ENCODE measurements at regions not wholly inside any gene's neighbourhood (a gene's known extent, or its start where the extent isn't known, plus 50 kb on each side); places are given as distances from the start of the nearest gene placed in this dataset.

DNA sequence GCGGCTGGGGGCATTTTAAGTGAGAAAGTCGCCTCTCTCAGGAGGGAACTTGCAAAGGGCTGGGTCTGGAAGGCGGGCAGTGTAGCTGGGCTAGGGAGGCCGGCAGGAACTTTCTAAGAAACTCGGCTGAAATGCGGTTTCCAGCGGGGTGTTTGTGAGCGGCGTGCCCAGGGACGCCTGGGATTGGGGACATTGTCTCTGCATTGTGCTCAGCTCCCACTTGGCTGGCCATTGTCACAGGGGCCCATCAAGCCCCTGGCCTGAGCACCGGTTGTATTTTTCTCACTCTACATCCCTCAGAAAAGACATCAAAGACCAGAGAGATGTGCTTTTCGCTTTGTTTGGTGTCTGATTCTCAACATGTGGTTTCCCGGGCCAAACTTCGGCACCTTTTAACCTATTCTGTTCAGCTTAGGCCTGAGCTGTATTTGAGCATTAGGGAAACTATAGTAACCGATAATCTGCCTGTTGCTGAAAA is 291.1 kb upstream of the IRX3 start:
- Histone ChIP-seq H3K9ac (ENCODE audit: insufficient read depth in 1 of 2, low read length in 2 of 2) (no peak overlapping the region), H3K4me1 (ENCODE audit: control insufficient read depth in 5 of 5, insufficient read depth in 5 of 5, low read length in 5 of 5) (peaks cover 0 to 21% (median 0%) of the 10 kb centered on the region in 5 donors), H3K4me3 (no peak overlapping the region), H3K36me3 (ENCODE audit: control insufficient read depth in 4 of 4, insufficient read depth in 4 of 4, low read length in 4 of 4) (no peaks in the 10 kb centered on the region), H3K27me3 (ENCODE audit: control insufficient read depth in 3 of 3, insufficient read depth in 3 of 3, low read length in 2 of 3) (peaks cover 0 to 11% (median 10%) of the 10 kb centered on the region in 3 donors), H3K9me3 (ENCODE audit: control insufficient read depth in 4 of 4, insufficient read depth in 3 of 4, low read length in 3 of 4) (peaks cover 0 to 4% (median 0%) of the 10 kb centered on the region in 4 donors), H3K27ac (ENCODE audit: low read depth in 1 of 2, low read length in 1 of 2) (no peak overlapping the region)
- ATAC-seq (ENCODE audit: insufficient read depth, low FRiP score) (no peak), DNase-seq (no peak)
- TF ChIP-seq, protein P1, sequence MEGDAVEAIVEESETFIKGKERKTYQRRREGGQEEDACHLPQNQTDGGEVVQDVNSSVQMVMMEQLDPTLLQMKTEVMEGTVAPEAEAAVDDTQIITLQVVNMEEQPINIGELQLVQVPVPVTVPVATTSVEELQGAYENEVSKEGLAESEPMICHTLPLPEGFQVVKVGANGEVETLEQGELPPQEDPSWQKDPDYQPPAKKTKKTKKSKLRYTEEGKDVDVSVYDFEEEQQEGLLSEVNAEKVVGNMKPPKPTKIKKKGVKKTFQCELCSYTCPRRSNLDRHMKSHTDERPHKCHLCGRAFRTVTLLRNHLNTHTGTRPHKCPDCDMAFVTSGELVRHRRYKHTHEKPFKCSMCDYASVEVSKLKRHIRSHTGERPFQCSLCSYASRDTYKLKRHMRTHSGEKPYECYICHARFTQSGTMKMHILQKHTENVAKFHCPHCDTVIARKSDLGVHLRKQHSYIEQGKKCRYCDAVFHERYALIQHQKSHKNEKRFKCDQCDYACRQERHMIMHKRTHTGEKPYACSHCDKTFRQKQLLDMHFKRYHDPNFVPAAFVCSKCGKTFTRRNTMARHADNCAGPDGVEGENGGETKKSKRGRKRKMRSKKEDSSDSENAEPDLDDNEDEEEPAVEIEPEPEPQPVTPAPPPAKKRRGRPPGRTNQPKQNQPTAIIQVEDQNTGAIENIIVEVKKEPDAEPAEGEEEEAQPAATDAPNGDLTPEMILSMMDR (IDR thresholded peaks at IDR 0.05; ENCODE audit: control extremely low read depth, extremely low read depth) = no peak
- 29 to 44% methylated on average over 15 of the region's 15 CpGs for WGBS, 2 donors

DNA sequence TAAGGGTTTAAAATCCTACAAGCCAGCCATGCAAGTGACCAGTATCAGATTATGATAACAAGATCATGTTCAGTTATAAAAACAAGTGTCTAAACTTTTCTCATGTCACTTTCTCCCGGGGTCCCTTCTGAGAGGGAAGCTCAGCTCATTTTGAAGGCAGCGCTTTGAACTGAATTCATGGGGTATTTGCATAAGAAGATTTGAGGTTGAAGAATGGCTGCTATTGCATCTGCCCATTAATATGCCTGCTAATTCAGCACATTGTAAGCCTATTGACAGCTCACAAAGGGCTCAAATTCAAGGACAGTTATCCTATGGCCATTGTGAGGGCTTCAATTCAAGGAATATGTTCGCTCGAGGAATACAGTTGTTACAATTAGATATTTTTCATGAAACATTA is 290.2 kb upstream of the IRX3 start:
- WGBS, 2 donors = 60 to 72% methylated on average over 4 of the region's 4 CpGs
- no peak for ATAC-seq (ENCODE audit: insufficient read depth, low FRiP score)

DNA sequence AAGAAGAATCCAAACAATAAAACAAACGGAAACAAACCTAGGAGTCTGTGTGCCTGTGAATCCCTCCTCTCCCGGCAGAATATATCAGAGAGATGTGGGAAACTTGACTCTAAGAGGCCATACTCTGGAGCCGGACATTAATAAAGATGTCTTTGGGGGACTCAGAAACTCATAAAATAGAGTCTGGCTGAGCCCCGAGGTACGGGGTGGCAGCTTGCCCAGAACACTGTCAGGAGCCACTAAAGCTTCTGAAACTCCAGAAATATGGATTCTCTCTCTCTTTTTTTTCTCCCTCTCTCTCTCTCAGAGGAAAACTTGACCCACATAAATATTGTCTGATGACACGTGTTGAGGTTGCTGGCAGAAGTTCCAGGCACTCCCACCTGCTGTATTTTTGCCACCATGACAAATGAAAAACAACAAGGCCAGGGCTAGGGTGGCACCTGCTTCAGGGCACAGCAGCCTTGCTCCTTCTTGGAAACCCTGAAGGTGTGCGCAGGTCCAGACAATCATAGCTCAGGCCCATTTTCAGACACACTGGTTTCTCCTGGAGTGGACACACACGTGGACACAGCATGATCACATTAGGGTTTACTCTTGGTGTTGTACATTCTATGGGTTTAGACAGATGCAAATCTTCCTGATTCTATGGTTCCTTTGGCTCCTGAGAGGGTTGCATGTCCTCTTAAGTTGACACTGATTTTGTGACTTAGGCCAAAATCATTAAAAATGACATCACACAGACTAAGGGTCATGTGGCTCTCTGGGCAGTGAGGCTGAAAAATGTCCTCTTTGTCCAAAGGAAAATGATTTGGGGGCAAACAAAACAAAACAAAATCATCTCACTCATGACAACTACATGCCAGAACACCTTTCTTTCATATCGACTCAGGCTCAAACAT is 282.6 kb upstream of the IRX3 start:
- no peaks in the 10 kb centered on the region for H3K9me3 ChIP-seq (ENCODE audit: control insufficient read depth in 4 of 4, insufficient read depth in 3 of 4, low read length in 3 of 4)
- no peak for DNase-seq
- no peak overlapping the region for H3K4me3 ChIP-seq
- no peak overlapping the region for H3K27ac ChIP-seq (ENCODE audit: low read depth in 1 of 2, low read length in 1 of 2)
- no peaks in the 10 kb centered on the region for H3K4me1 ChIP-seq (ENCODE audit: control insufficient read depth in 5 of 5, insufficient read depth in 5 of 5, low read length in 5 of 5)
- TF ChIP-seq, protein P1 (IDR thresholded peaks at IDR 0.05; ENCODE audit: control extremely low read depth, extremely low read depth) = no peak
- WGBS, 2 donors = 67 to 77% methylated on average over 9 of the region's 9 CpGs
- ATAC-seq (ENCODE audit: insufficient read depth, low FRiP score) = no peak
- no peaks in the 10 kb centered on the region for H3K27me3 ChIP-seq (ENCODE audit: control insufficient read depth in 3 of 3, insufficient read depth in 3 of 3, low read length in 2 of 3)
- no peaks in the 10 kb centered on the region for H3K36me3 ChIP-seq (ENCODE audit: control insufficient read depth in 4 of 4, insufficient read depth in 4 of 4, low read length in 4 of 4)
- no peak overlapping the region for H3K9ac ChIP-seq (ENCODE audit: insufficient read depth in 1 of 2, low read length in 2 of 2)

More for the DNA sequence above, 290.2 kb upstream of the IRX3 start:
- Histone ChIP-seq H3K9me3 (ENCODE audit: control insufficient read depth in 4 of 4, insufficient read depth in 3 of 4, low read length in 3 of 4) (peaks cover 0 to 4% (median 0%) of the 10 kb centered on the region in 4 donors), H3K27ac (ENCODE audit: low read depth in 1 of 2, low read length in 1 of 2) (no peak overlapping the region), H3K9ac (ENCODE audit: insufficient read depth in 1 of 2, low read length in 2 of 2) (no peak overlapping the region), H3K4me1 (ENCODE audit: control insufficient read depth in 5 of 5, insufficient read depth in 5 of 5, low read length in 5 of 5) (peaks cover 0 to 21% (median 0%) of the 10 kb centered on the region in 5 donors), H3K36me3 (ENCODE audit: control insufficient read depth in 4 of 4, insufficient read depth in 4 of 4, low read length in 4 of 4) (no peaks in the 10 kb centered on the region), H3K27me3 (ENCODE audit: control insufficient read depth in 3 of 3, insufficient read depth in 3 of 3, low read length in 2 of 3) (peaks cover 0 to 11% (median 10%) of the 10 kb centered on the region in 3 donors), H3K4me3 (no peak overlapping the region)
- TF ChIP-seq, protein P1 (IDR thresholded peaks at IDR 0.05; ENCODE audit: control extremely low read depth, extremely low read depth) = no peak
- DNase-seq = no peak
